Trophoblast cell (in vitro differentiated cells and primary cell): ENCODE measurements at regions not wholly inside any gene's neighbourhood (a gene's known extent, or its start where the extent isn't known, plus 50 kb on each side); places are given as distances from the start of the nearest gene placed in this dataset.
A peak's percentile ranks its signal among the peaks of the same experiment; 100 is the strongest.

Experiments
- DNase-seq, 2 donors: peaks; one replicate each; pipeline ENCODE4 v3.0.0-alpha.2; 2016
- H2AFZ ChIP-seq: 2 replicates; pipeline ENCODE4 v1.6.1; 2013; ENCODE audit warnings: low read length, moderate library complexity, mild to moderate bottlenecking; ENCODE audit not compliant: insufficient read depth, poor library complexity
- H2AK5ac ChIP-seq: 2 replicates; pipeline ENCODE4 v1.6.1; 2013; ENCODE audit warnings: mild to moderate bottlenecking, low read length
- H2BK120ac ChIP-seq: 2 replicates; pipeline ENCODE4 v1.6.1; 2013; ENCODE audit warnings: low read length, mild to moderate bottlenecking, moderate library complexity; ENCODE audit not compliant: insufficient read depth, poor library complexity
- H2BK12ac ChIP-seq: 2 replicates; pipeline ENCODE4 v1.6.1; 2013; ENCODE audit warnings: mild to moderate bottlenecking, low read length, moderate library complexity
- H2BK5ac ChIP-seq: 2 replicates; pipeline ENCODE4 v1.6.1; 2013; ENCODE audit warnings: low read length, low read depth, moderate library complexity, mild to moderate bottlenecking; ENCODE audit not compliant: poor library complexity
- H3K14ac ChIP-seq: 2 replicates; pipeline ENCODE4 v1.6.1; 2013; ENCODE audit warnings: mild to moderate bottlenecking, low read length
- H3K18ac ChIP-seq: 2 replicates; pipeline ENCODE4 v1.6.1; 2013; ENCODE audit warnings: mild to moderate bottlenecking, low read length
- H3K23ac ChIP-seq: 2 replicates; pipeline ENCODE4 v1.6.1; 2013; ENCODE audit warnings: low read length
- H3K27ac ChIP-seq: 2 replicates; pipeline ENCODE4 v1.5.1; 2013; ENCODE audit warnings: low read depth, mild to moderate bottlenecking, inconsistent platforms, low read length, moderate library complexity
- H3K27me3 ChIP-seq: 2 replicates; pipeline ENCODE4 v1.6.1; 2013; ENCODE audit warnings: inconsistent platforms, mild to moderate bottlenecking, low read length, moderate library complexity; ENCODE audit not compliant: insufficient read depth
- H3K36me3 ChIP-seq, 2 experiments: 1 replicate in 1 of 2; 2 replicates in 1 of 2; pipeline ENCODE4 v1.6.1; 2013; ENCODE audit warnings: low read length in 2 of 2, mild to moderate bottlenecking in 2 of 2, moderate library complexity in 1 of 2; ENCODE audit not compliant: insufficient read depth in 2 of 2, control insufficient read depth in 1 of 2
- H3K4ac ChIP-seq: 2 replicates; pipeline ENCODE4 v1.6.1; 2013; ENCODE audit warnings: low read depth, mild to moderate bottlenecking, low read length, moderate library complexity
- H3K4me1 ChIP-seq, 2 experiments: 1 replicate in 1 of 2; 2 replicates in 1 of 2; pipeline ENCODE4 v1.6.1; 2013; ENCODE audit warnings: low read length in 2 of 2, mild to moderate bottlenecking in 2 of 2, moderate library complexity in 1 of 2; ENCODE audit not compliant: insufficient read depth in 2 of 2, control insufficient read depth in 1 of 2
- H3K4me2 ChIP-seq: 2 replicates; pipeline ENCODE4 v1.6.1; 2013; ENCODE audit warnings: inconsistent platforms, mild to moderate bottlenecking, low read length, moderate library complexity
- H3K4me3 ChIP-seq: 2 replicates; pipeline ENCODE4 v1.5.1; 2013; ENCODE audit warnings: mild to moderate bottlenecking, low read depth, low read length, inconsistent platforms
- H3K79me1 ChIP-seq: one replicate; pipeline ENCODE4 v1.6.1; 2013; ENCODE audit warnings: low read length
- H3K79me2 ChIP-seq: 2 replicates; pipeline ENCODE4 v1.6.1; 2013; ENCODE audit warnings: low read length, mild to moderate bottlenecking; ENCODE audit not compliant: control insufficient read depth, insufficient read depth, poor library complexity
- H3K9ac ChIP-seq: 2 replicates; pipeline ENCODE4 v1.6.1; 2013; ENCODE audit warnings: mild to moderate bottlenecking, low read length
- H3K9me3 ChIP-seq: 2 replicates; pipeline ENCODE4 v1.6.1; 2013; ENCODE audit warnings: low read depth, mild to moderate bottlenecking, control low read depth, inconsistent platforms, low read length; ENCODE audit not compliant: insufficient read depth
- H4K12ac ChIP-seq: 2 replicates; pipeline ENCODE4 v1.6.1; 2013; ENCODE audit warnings: low read depth, mild to moderate bottlenecking, low read length, moderate library complexity
- H4K8ac ChIP-seq: 2 replicates; pipeline ENCODE4 v1.6.1; 2013; ENCODE audit warnings: low read depth, mild to moderate bottlenecking, low read length, moderate library complexity
- H4K91ac ChIP-seq: one replicate; pipeline ENCODE4 v1.6.1; 2013; ENCODE audit warnings: low read depth, mild to moderate bottlenecking, low read length, moderate library complexity
- WGBS: extraction: QIAGEN DNeasy Blood & Tissue Kit; methylation state at CpG from one replicate; pipeline ENCODE4 v1.1.7; 2013; ENCODE audit warnings: missing lambda C conversion rate; ENCODE audit not compliant: insufficient read length, insufficient coverage; ENCODE audit errors: extremely low coverage; 5-methylcytosine and 5-hydroxymethylcytosine counted together

DNA sequence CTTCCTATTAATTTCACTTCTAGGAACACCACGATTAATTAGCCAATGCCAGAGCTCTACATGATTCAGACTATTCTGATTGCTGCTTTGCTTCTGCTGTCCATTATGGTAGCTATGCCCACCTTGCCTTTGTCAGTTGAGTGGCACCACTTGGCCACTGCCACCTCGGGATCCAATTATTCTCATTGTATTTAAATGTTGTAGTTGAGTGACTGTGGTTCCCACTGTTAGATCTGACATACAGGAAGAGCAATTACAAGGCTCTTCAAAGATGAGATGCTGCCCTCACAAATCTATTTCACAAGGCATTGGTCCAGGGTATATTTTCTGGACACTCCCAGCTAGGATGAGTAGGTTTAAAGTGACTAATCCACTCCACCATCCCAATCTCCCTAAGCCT lies 864.5 kb upstream of the EDIL3 start:
- Histone ChIP-seq H2BK120ac (no peak overlapping the region), H3K4ac (no peak overlapping the region), H3K4me3 (no peak overlapping the region), H3K23ac (no peak overlapping the region), H3K18ac (no peak overlapping the region), H2AFZ (no peak overlapping the region), H2BK12ac (no peak overlapping the region), H4K91ac (no peak overlapping the region), H3K9me3 (peaks cover 2% of the 10 kb centered on the region), H3K79me2 (no peaks in the 10 kb centered on the region), H4K8ac (no peak overlapping the region), H3K79me1 (no peaks in the 10 kb centered on the region), H3K27me3 (no peaks in the 10 kb centered on the region), H2AK5ac (no peak overlapping the region), H3K4me2 (no peak overlapping the region), H3K27ac (no peak overlapping the region), H3K9ac (no peak overlapping the region), H3K36me3 (no peaks in the 10 kb centered on the region), H4K12ac (no peak overlapping the region), H2BK5ac (no peak overlapping the region), H3K14ac (no peak overlapping the region), H3K4me1 (no peaks in the 10 kb centered on the region)
- DNase-seq, result no peak
- no CpG with 5 or more reads among the region's 2 CpGs for WGBS

DNA sequence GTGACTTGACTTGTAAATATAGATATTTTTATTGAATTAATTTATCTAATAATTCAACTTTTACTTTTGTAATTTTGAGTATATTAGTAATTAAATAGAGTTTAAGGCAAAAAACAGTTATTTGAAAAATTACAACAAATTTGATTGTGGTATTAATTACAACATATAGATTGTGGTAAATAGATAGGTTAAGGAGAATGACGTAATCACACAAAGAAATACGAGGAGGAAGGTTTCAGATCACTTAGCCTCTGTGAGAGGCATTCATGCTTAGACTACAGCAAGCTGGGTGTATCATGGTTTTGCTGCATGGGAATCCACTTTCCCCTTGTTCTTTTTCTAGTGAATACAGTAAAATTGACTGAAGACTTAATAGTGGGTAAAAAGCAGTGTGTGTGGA lies 878.4 kb upstream of the EDIL3 start:
- Histone ChIP-seq H3K36me3 (no peaks in the 10 kb centered on the region), H4K8ac (no peak overlapping the region), H3K23ac (no peak overlapping the region), H3K14ac (no peak overlapping the region), H3K79me1 (no peaks in the 10 kb centered on the region), H2AFZ (no peak overlapping the region), H2BK5ac (no peak overlapping the region), H3K9me3 (no peaks in the 10 kb centered on the region), H4K12ac (no peak overlapping the region), H3K4me2 (no peak overlapping the region), H3K4ac (no peak overlapping the region), H2AK5ac (no peak overlapping the region), H3K27me3 (no peaks in the 10 kb centered on the region), H3K79me2 (no peaks in the 10 kb centered on the region), H3K18ac (no peak overlapping the region), H3K4me1 (no peaks in the 10 kb centered on the region), H3K4me3 (no peak overlapping the region), H2BK12ac (no peak overlapping the region), H3K27ac (no peak overlapping the region), H2BK120ac (no peak overlapping the region), H3K9ac (no peak overlapping the region), H4K91ac (no peak overlapping the region)
- no CpG with 5 or more reads among the region's 2 CpGs for WGBS
- no peak for DNase-seq

DNA sequence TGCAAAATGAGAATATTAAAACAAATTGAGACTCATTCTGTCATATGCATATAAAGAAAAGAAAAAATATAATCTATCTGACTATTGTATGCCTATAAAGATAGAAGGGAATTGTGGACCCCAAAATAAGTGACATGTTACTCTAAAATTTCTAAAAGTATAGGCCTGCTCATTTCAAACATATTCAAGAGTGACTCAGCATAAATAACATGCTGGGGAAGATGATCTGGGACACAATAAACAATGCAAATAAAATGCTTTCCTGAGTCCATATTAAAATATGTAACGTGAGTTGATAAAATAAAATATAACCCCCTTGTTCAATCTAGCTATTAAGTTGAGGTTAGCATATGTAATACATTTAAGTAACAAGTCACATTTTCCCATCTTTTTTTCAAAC lies 882.0 kb upstream of the EDIL3 start:
- Histone ChIP-seq H2AK5ac (no peak overlapping the region), H3K23ac (no peak overlapping the region), H3K79me2 (no peaks in the 10 kb centered on the region), H2BK5ac (no peak overlapping the region), H2BK120ac (no peak overlapping the region), H3K18ac (no peak overlapping the region), H3K4ac (no peak overlapping the region), H3K9me3 (no peaks in the 10 kb centered on the region), H4K8ac (no peak overlapping the region), H3K36me3 (no peaks in the 10 kb centered on the region), H3K27ac (no peak overlapping the region), H4K12ac (no peak overlapping the region), H3K27me3 (no peaks in the 10 kb centered on the region), H2BK12ac (no peak overlapping the region), H4K91ac (no peak overlapping the region), H3K4me1 (no peaks in the 10 kb centered on the region), H3K14ac (no peak overlapping the region), H3K9ac (no peak overlapping the region), H3K4me3 (no peak overlapping the region), H2AFZ (no peak overlapping the region), H3K79me1 (no peaks in the 10 kb centered on the region), H3K4me2 (no peak overlapping the region)
- DNase-seq, result no peak
- no CpG with 5 or more reads among the region's 1 CpG for WGBS

DNA sequence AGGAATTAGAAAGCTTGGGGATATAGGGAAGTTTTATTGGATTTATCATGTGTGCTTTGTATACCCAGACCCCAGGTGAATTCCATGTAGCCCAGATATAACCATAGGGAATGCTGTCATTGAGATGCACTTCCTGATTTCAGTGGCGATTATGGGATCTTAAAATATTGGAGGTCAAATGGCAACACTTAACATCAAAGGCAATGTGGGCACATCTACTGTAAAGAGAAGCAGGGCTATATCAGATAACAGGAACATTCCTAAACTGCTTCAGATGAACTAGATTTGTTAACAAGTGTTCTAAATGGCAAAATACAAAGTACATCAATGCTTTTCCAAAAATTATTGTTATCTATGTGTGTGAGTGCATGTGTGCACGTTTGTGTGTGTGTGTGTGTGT lies 883.5 kb upstream of the EDIL3 start:
- no peaks in the 10 kb centered on the region for H3K9me3 ChIP-seq
- no peak overlapping the region for H2BK120ac ChIP-seq
- H3K79me2 ChIP-seq, result no peaks in the 10 kb centered on the region
- no peak overlapping the region for H4K12ac ChIP-seq
- no peak overlapping the region for H2BK12ac ChIP-seq
- no peak overlapping the region for H3K14ac ChIP-seq
- no peak overlapping the region for H2AFZ ChIP-seq
- H2AK5ac ChIP-seq, result no peak overlapping the region
- no peaks in the 10 kb centered on the region for H3K4me1 ChIP-seq
- H3K79me1 ChIP-seq, result no peaks in the 10 kb centered on the region
- H3K27ac ChIP-seq, result no peak overlapping the region
- no peaks in the 10 kb centered on the region for H3K27me3 ChIP-seq
- H3K18ac ChIP-seq, result no peak overlapping the region
- no peak overlapping the region for H4K8ac ChIP-seq
- H3K36me3 ChIP-seq, result no peaks in the 10 kb centered on the region
- H3K4me3 ChIP-seq, result no peak overlapping the region
- H2BK5ac ChIP-seq, result no peak overlapping the region
- DNase-seq, result peak; percentile 0 to 30
- no peak overlapping the region for H3K4me2 ChIP-seq
- no peak overlapping the region for H4K91ac ChIP-seq
- H3K4ac ChIP-seq, result no peak overlapping the region
- no peak overlapping the region for H3K23ac ChIP-seq
- no peak overlapping the region for H3K9ac ChIP-seq
- no CpG with 5 or more reads among the region's 2 CpGs for WGBS
